ENCODE measurements at regions not wholly inside any gene's neighbourhood (a gene's known extent, or its start where the extent isn't known, plus 50 kb on each side); places are given as distances from the start of the nearest gene placed in this dataset.

- WGBS, 2 donors: 83 to 85% methylated on average over 12 of the region's 12 CpGs
- TF ChIP-seq POLR2A (IDR thresholded peaks at IDR 0.05) (no peak), CTCF (IDR thresholded peaks at IDR 0.05) (no peak)
- no peak for DNase-seq (ENCODE audit: low spot score in 2 of 2)
- no peak overlapping the region for H3K4me3 ChIP-seq (ENCODE audit: low read depth, poor library complexity, severe bottlenecking)
- intact Hi-C loops (cut with DNase I; ENCODE audit: low total_unique reads): no loop called here
These were observed 87.8 kb upstream of the PPP1R26 start for GRCh38 chr9:135391759-135392158.

- DNase-seq (ENCODE audit: low spot score in 2 of 2): no peak
- H3K4me3 ChIP-seq (ENCODE audit: low read depth, poor library complexity, severe bottlenecking): no peak overlapping the region
- 69 to 79% methylated on average over 3 to 9 of the region's 9 CpGs for whole genome bisulfite sequencing, 2 donors
- no peak for TF ChIP-seq CTCF (IDR thresholded peaks at IDR 0.05)
- TF ChIP-seq POLR2A (IDR thresholded peaks at IDR 0.05): no peak
- intact Hi-C loops (cut with DNase I; ENCODE audit: low total_unique reads): no loop called here
These were observed 87.1 kb upstream of the PPP1R26 start for GRCh38 chr9:135392511-135392910.

GRCh38 chr9:135394131-135394530, 85.5 kb upstream of the PPP1R26 start:
- 66 to 80% methylated on average over 4 to 7 of the region's 7 CpGs for WGBS, 2 donors
- TF ChIP-seq CTCF (IDR thresholded peaks at IDR 0.05): no peak
- TF ChIP-seq POLR2A (IDR thresholded peaks at IDR 0.05): no peak
- H3K4me3 ChIP-seq (ENCODE audit: low read depth, poor library complexity, severe bottlenecking): no peak overlapping the region
- intact Hi-C loops (cut with DNase I; ENCODE audit: low total_unique reads): no loop called here
- no peak for DNase-seq (ENCODE audit: low spot score in 2 of 2)

- 82 to 86% methylated on average over 5 of the region's 5 CpGs for WGBS, 2 donors
- TF ChIP-seq CTCF (IDR thresholded peaks at IDR 0.05): no peak
- no peak for TF ChIP-seq POLR2A (IDR thresholded peaks at IDR 0.05)
- intact Hi-C loops (cut with DNase I; ENCODE audit: low total_unique reads): no loop called here
- no peak overlapping the region for H3K4me3 ChIP-seq (ENCODE audit: low read depth, poor library complexity, severe bottlenecking)
- DNase-seq (ENCODE audit: low spot score in 2 of 2): no peak
These were observed 84.6 kb upstream of the PPP1R26 start for GRCh38 chr9:135394699-135395645.

- TF ChIP-seq CTCF (IDR thresholded peaks at IDR 0.05) (no peak), POLR2A (IDR thresholded peaks at IDR 0.05) (no peak)
- H3K4me3 ChIP-seq (ENCODE audit: low read depth, poor library complexity, severe bottlenecking): no peak overlapping the region
- intact Hi-C loops (cut with DNase I; ENCODE audit: low total_unique reads): no loop called here
- DNase-seq (ENCODE audit: low spot score in 2 of 2): no peak
- 92 to 93% methylated on average over 7 to 12 of the region's 12 CpGs for WGBS, 2 donors
These were observed 82.4 kb upstream of the PPP1R26 start for GRCh38 chr9:135397142-135397541.
